ENCODE measurements at regions not wholly inside any gene's neighbourhood (a gene's known extent, or its start where the extent isn't known, plus 50 kb on each side); places are given as distances from the start of the nearest gene placed in this dataset.

DNA sequence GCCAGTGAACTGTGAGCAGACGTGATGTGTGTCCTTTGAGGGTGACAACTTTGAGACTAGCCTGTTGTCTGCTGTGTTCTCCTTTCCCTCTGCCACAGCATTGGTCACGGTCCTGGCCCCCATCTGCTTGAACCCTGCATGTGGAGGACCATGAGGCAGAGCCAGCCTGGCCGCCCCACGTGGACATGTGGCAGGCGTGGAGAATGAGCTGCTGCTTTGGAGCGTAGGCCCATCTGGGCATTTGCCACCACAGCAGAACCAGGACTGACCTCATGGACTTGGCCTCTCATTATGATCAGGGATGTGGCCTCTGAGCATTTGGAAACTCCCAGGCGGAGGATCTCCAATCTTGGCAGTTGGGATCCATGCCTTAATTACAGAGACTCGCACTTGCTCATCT lies 448.5 kb downstream of the TCERG1L start:
- TF ChIP-seq, protein P1, sequence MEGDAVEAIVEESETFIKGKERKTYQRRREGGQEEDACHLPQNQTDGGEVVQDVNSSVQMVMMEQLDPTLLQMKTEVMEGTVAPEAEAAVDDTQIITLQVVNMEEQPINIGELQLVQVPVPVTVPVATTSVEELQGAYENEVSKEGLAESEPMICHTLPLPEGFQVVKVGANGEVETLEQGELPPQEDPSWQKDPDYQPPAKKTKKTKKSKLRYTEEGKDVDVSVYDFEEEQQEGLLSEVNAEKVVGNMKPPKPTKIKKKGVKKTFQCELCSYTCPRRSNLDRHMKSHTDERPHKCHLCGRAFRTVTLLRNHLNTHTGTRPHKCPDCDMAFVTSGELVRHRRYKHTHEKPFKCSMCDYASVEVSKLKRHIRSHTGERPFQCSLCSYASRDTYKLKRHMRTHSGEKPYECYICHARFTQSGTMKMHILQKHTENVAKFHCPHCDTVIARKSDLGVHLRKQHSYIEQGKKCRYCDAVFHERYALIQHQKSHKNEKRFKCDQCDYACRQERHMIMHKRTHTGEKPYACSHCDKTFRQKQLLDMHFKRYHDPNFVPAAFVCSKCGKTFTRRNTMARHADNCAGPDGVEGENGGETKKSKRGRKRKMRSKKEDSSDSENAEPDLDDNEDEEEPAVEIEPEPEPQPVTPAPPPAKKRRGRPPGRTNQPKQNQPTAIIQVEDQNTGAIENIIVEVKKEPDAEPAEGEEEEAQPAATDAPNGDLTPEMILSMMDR (conservative IDR thresholded peaks at IDR 0.05; ENCODE audit: low read length): no peak
- no peak for TF ChIP-seq EZH2phosphoT487 (IDR thresholded peaks at IDR 0.05; ENCODE audit: borderline replicate concordance, low read depth, low read length)
